Breast epithelium (tissue), 4 donors: ENCODE measurements at regions not wholly inside any gene's neighbourhood (a gene's known extent, or its start where the extent isn't known, plus 50 kb on each side); places are given as distances from the start of the nearest gene placed in this dataset.

ENCODE experiments used
- DNase-seq, 2 donors: peaks; one replicate each; pipeline ENCODE4 v3.0.0-alpha.2; 2019; ENCODE audit warnings: low spot score in 2 of 2
- H3K27ac ChIP-seq, 2 donors: fragments of 200-600 bp; sonication (generic) in 1 of 2; one replicate each; pipeline ENCODE4 v1.5.1; 2016 to 2019; ENCODE audit warnings: mild to moderate bottlenecking in 1 of 2
- H3K27me3 ChIP-seq, 2 donors: fragments of 200-600 bp; sonication (generic) in 1 of 2; one replicate each; pipeline versions ENCODE4 v1.5.1 to v1.6.0; 2017 to 2019; ENCODE audit warnings: control low read depth in 1 of 2, mild to moderate bottlenecking in 1 of 2
- H3K36me3 ChIP-seq: fragments of 200-600 bp; one replicate; pipeline ENCODE4 v1.5.1; 2019
- H3K4me1 ChIP-seq, 2 donors: fragments of 200-600 bp; sonication (generic); one replicate each; pipeline ENCODE4 v1.5.1; 2016 to 2019; ENCODE audit warnings: control low read depth in 1 of 2
- H3K4me3 ChIP-seq, 3 donors: fragments of 200-600 bp; sonication (generic); 1 replicate in 2 of 3; 2 replicates in 1 of 3; pipeline ENCODE4 v1.5.1; 2016 to 2019; ENCODE audit warnings: mild to moderate bottlenecking in 3 of 3, moderate library complexity in 2 of 3
- H3K9me3 ChIP-seq, 2 donors: fragments of 200-600 bp; sonication (generic) in 1 of 2; one replicate each; pipeline ENCODE4 v1.5.1; 2016 to 2019; ENCODE audit warnings: control low read depth in 1 of 2
- POLR2A ChIP-seq: fragments of 450-650 bp; IDR thresholded peaks from one replicate; pipeline ENCODE4 v1.6.1; 2016; ENCODE audit warnings: antibody characterized with exemption, mild to moderate bottlenecking, moderate library complexity
- POLR2AphosphoS5 ChIP-seq, 3 donors: sonication (generic); formaldehyde crosslinking; IDR thresholded peaks; one replicate each; pipeline ENCODE4 v1.6.1; 2017; ENCODE audit warnings: antibody characterized with exemption in 3 of 3
- intact Hi-C: fragments of 100-400 bp; cut with DNase I; formaldehyde crosslinking; loops from one replicate; pipeline ENCODE4 v1.15.1; 2023; ENCODE audit warnings: low total_unique reads
- TF ChIP-seq, protein P1 (sequence below), 3 donors: fragments of 450-650 bp; IDR thresholded peaks; one replicate each; pipeline ENCODE4 v1.5.1; 2016 to 2017; ENCODE audit warnings: antibody characterized with exemption in 3 of 3, mild to moderate bottlenecking in 3 of 3, moderate library complexity in 3 of 3

DNA sequence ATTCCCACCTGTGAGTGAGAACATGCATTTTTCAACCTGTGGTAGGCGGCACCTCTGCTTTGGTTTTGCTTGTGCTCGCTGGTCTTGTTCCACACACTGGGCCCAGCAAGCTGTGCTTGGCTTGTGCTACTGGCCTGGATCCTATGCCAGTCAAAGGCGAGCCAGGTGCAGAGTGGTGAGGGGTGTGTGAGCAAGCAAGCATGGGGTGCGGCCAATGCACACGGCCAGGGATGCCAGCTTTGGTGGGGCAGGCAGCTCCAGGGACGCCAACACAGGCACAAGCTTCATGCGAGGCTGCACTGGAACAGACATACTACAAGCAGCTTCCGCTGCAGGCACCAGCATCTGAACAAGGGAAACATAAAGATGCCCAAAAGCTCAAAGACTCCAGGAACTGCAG lies 654.9 kb upstream of the EYS start:
- Histone ChIP-seq H3K4me1 (no peaks in the 10 kb centered on the region), H3K27me3 (no peaks in the 10 kb centered on the region), H3K4me3 (no peak overlapping the region), H3K36me3 (no peaks in the 10 kb centered on the region), H3K9me3 (no peaks in the 10 kb centered on the region), H3K27ac (no peak overlapping the region)
- intact Hi-C loops, result no loop called here
- TF ChIP-seq POLR2A, result no peak
- TF ChIP-seq, protein P1, sequence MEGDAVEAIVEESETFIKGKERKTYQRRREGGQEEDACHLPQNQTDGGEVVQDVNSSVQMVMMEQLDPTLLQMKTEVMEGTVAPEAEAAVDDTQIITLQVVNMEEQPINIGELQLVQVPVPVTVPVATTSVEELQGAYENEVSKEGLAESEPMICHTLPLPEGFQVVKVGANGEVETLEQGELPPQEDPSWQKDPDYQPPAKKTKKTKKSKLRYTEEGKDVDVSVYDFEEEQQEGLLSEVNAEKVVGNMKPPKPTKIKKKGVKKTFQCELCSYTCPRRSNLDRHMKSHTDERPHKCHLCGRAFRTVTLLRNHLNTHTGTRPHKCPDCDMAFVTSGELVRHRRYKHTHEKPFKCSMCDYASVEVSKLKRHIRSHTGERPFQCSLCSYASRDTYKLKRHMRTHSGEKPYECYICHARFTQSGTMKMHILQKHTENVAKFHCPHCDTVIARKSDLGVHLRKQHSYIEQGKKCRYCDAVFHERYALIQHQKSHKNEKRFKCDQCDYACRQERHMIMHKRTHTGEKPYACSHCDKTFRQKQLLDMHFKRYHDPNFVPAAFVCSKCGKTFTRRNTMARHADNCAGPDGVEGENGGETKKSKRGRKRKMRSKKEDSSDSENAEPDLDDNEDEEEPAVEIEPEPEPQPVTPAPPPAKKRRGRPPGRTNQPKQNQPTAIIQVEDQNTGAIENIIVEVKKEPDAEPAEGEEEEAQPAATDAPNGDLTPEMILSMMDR (IDR thresholded peaks at IDR 0.05), result no peak
- TF ChIP-seq POLR2AphosphoS5 (IDR thresholded peaks at IDR 0.05), result no peak
- DNase-seq, result no peak

DNA sequence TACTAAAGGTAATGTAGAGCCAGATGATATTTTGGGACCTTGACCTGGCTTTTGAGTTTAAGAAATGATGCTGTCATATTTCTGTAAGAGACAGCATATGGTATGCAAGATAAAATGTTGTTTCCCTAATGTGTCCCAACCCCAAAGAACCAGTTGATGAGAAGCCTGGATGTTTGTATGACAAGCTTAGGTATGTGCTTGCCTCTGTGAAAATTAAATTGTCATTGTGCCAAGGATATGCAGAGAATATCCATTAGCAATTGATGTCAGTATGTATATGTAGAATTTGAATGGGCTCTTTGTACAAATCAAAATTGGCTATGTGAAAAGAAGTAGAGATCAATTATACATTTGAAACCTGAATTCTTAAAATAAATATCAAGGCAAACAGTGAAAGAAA lies 650.8 kb upstream of the EYS start:
- intact Hi-C loops, result no loop called here
- Histone ChIP-seq H3K4me3 (no peak overlapping the region), H3K9me3 (no peaks in the 10 kb centered on the region), H3K4me1 (no peaks in the 10 kb centered on the region), H3K27ac (no peak overlapping the region), H3K27me3 (no peaks in the 10 kb centered on the region), H3K36me3 (no peaks in the 10 kb centered on the region)
- no peak for DNase-seq
- TF ChIP-seq, protein P1 (IDR thresholded peaks at IDR 0.05), result no peak
- TF ChIP-seq POLR2A, result no peak
- TF ChIP-seq POLR2AphosphoS5 (IDR thresholded peaks at IDR 0.05), result no peak

DNA sequence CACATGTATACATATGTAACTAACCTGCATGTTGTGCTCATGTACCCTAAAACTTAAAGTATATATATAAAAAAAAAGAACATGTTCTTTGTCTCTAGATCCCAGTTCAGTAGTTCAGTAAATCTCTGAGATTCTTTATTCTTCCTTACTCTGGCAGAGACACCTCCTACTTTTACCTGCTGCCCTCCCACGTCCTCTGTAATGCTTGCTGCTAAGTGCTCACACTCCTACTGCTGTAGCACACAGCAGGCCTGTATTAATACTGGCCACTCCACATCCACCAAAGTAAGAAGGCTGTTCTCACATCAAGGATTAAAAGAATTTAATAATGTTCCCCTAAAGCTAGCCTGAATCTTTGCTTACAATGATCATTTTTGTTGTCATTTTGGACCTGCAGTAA lies 648.4 kb upstream of the EYS start:
- intact Hi-C loops, result no loop called here

DNA sequence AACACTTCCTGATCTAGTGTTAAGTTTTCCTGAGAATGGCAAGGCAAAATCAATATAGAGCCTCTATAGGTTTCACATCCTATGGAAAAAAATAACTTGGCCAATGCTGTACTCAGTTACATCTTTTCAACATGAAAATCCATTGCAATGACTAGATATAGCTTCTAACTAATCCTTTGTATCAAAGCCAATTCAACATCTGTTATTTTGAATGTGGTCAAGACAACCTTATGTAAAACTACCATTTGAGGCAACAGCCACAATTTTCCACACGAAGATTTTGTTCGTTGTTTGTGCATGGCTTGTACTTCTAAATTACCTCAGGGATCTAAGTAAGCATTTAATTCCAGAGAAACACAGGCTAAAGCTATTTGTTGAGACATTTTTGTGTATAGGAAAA lies 637.8 kb upstream of the EYS start:
- TF ChIP-seq, protein P1 (IDR thresholded peaks at IDR 0.05), result no peak
- TF ChIP-seq POLR2A (no peak), POLR2AphosphoS5 (IDR thresholded peaks at IDR 0.05) (no peak)
- no peak for DNase-seq
- H3K4me1 ChIP-seq, result no peaks in the 10 kb centered on the region
- H3K27ac ChIP-seq, result no peak overlapping the region
- no peaks in the 10 kb centered on the region for H3K36me3 ChIP-seq
- no peaks in the 10 kb centered on the region for H3K9me3 ChIP-seq
- no peaks in the 10 kb centered on the region for H3K27me3 ChIP-seq
- no peak overlapping the region for H3K4me3 ChIP-seq
- intact Hi-C loops, result no loop called here

More for the DNA sequence above, 648.4 kb upstream of the EYS start:
- Histone ChIP-seq H3K27ac (no peak overlapping the region), H3K36me3 (no peaks in the 10 kb centered on the region), H3K9me3 (no peaks in the 10 kb centered on the region), H3K27me3 (no peaks in the 10 kb centered on the region), H3K4me1 (no peaks in the 10 kb centered on the region), H3K4me3 (no peak overlapping the region)
- TF ChIP-seq, protein P1 (IDR thresholded peaks at IDR 0.05), result no peak
- TF ChIP-seq POLR2AphosphoS5 (IDR thresholded peaks at IDR 0.05) (no peak), POLR2A (no peak)
- DNase-seq, result no peak

DNA sequence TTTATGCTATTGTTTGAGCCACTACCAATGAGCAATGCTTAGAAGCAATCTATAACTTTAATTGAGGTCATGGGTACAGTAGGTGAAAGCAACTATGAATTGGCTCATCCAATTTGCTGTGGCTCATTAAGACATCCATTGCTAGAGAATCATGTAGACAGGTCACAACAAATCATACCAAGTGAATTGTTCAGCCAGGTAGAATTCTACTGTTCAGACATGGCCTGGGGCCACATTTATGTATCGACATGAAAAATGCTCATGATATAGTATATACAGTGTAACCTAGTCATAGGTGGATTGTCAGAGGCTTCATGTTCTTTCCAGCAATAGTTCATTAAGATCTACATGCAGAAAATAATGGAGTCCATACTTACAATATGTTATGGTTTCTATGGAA lies 633.7 kb upstream of the EYS start:
- H3K4me3 ChIP-seq, result no peak overlapping the region
- no peak for DNase-seq
- TF ChIP-seq POLR2AphosphoS5 (IDR thresholded peaks at IDR 0.05), result no peak
- no peak for TF ChIP-seq POLR2A
- TF ChIP-seq, protein P1 (IDR thresholded peaks at IDR 0.05), result no peak
- no peaks in the 10 kb centered on the region for H3K36me3 ChIP-seq
- no peak overlapping the region for H3K27ac ChIP-seq
- no peaks in the 10 kb centered on the region for H3K4me1 ChIP-seq
- intact Hi-C loops, result no loop called here
- no peaks in the 10 kb centered on the region for H3K9me3 ChIP-seq
- no peaks in the 10 kb centered on the region for H3K27me3 ChIP-seq
